Stimulated activated CD4-positive, alpha-beta T cell treated with anti-CD3 and anti-CD28 coated beads, Interleukin-12 subunit alpha, Interleukin-12 subunit beta, amount 100 ng/mL, for 48 hours (primary cell): ENCODE measurements at regions not wholly inside any gene's neighbourhood (a gene's known extent, or its start where the extent isn't known, plus 50 kb on each side); places are given as distances from the start of the nearest gene placed in this dataset.

Experiments used
- DNase-seq, 3 donors: peaks; one replicate each; pipeline ENCODE4 v3.0.0-alpha.2; 2020; ENCODE audit warnings: low read depth in 2 of 3, low spot score in 1 of 3

GRCh38 chr11:45062115-45062514 is 84.3 kb upstream of the PRDM11 start:
- DNase-seq, result no peak

DNA sequence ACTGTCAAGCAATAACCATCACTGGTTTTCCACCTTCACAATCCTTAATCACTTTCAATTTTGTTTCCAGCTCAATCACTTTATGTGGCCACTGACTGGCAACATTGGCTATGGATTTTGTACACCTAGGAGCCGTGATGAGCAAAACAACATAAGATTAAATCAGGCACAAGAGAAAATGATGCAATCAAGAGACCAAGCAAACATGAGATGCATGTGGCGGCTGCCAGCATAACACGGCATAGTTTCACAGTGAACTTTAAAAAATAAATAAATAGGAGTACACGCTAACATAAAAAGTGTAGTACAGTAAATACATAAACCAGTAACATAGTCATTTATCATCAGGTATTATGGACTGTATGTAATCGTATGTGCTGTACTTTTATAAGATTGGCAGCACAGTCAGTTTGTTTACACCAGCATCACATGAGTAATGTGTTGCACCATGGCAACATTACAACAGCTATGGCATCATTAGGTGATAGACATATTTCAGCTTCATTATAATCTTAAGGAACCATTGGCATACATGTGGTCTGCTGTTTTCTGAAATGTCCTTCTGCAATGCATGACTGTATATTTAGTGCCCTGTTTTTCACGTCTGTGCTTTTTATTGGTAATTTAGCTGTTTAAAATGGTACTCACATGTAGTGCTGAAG is 83.3 kb upstream of the PRDM11 start:
- DNase-seq, result no peak

DNA sequence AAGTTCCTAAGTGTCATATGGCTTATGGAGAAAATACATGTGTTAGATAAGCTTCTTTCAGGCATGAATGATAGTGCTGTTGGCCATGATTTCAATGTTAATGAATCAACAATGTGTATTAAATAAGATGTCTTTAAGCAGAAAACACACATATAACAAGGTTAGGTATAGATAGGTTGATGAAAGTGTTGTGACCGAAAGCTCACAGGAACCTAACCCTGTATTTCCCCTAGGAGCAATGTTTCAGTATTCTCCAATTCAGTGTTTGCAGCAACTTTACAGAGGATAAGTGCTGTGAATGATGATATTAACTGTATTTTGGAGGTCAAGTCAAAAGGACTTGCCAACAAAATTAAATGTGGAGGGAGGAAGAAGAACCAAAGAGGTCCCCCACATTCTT is 82.8 kb upstream of the PRDM11 start:
- no peak for DNase-seq

DNA sequence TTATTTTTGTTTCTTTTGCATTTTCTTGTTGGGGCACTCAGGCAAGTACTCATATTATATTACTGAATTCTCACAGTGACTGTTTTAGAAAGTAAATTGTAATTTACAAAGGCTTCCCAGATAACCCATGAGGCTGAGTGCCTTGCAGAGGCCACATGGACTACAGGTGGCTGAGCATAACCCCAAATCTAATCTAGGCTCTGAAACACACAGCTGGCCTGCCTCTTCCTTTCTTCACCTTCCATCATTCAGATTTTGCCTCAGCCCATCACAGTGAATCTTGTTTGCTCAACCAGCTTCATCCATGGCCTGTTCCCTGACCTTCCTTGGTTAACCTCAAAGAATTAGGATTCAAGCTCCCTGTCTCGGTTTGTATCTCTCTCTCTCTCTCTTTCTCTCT is 78.5 kb upstream of the PRDM11 start:
- DNase-seq, result no peak

DNA sequence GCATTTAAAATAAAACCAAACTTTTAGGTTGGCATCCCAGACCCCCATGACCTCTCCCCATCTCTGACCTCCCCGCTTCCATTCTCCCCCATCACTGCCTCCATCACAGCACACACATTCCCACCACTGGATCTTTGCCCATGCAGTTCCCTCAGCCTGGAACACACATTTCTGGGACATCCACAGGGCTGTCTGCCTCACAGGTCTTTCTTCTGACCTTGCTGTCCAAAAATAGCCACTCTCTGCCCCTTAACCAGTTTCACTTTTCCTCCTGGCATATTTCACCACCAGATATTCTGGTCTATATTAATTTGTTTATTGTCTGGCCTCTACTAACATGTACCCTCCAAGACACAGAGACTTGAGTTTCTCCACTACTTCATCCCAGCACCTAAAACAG is 75.2 kb upstream of the PRDM11 start:
- no peak for DNase-seq

GRCh38 chr11:45073685-45074141 is 72.7 kb upstream of the PRDM11 start:
- DNase-seq, result no peak

GRCh38 chr11:45075519-45075918 is 70.9 kb upstream of the PRDM11 start:
- DNase-seq, result no peak

DNA sequence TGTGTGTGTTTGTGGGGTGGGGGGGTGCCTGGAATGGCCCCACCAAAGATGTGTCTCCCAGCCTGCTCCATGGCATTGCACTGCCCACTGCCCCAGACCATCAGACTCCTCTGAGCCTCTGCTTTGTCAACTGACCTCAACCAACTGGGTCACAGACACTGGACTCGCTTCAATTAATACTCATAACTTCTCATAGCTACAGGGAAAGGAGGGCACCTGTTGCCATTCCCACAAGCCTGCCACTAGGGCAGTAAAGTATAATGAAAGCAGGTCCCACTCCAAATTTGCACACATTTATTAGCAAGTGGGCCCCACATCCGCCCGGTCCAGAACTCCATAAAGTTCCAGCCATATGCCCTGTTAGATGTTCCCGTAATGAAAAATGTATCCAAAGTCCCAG is 70.5 kb upstream of the PRDM11 start:
- no peak for DNase-seq

- DNase-seq, result no peak
Measured at GRCh38 chr11:45076761-45077160, 69.7 kb upstream of the PRDM11 start.

DNA sequence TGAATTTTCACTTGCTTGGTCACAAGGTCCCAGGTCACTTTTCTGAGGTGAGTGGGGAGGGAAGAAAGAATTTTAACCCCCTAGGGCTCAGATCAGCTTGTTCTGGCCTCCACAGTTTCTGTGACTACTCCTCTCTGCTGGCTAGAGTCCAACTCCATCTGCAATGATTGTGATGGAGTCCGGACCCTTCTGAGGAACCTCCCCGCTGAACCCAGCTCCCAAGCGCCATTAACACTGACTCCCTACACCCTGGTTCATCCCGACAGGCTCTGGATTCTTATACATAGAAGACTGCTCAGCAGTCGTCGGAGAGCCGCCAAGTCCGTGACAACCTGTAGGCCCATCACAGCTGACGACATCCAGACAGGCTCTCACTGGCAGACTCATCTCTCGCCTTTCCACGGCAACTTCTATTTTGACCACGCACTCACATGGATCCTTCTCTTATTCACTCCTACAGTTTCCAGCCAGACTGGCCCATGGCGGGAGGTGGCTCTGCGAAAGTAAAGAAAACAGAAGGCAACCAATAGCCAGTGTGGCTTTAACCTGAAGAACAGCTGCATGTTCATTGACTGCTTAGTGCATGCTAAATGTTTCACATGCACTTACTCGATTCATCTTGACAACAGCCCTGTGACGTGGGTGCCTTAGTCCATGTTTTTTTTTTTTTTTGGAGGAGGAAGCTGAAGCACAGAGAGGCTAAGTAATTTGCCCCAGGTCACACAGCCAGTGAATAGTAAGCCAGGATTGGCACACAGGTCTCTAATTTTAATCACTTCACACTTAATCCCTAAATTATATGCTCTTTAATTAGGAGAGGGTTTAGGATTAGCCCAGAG is 68.0 kb upstream of the PRDM11 start:
- no peak for DNase-seq

DNA sequence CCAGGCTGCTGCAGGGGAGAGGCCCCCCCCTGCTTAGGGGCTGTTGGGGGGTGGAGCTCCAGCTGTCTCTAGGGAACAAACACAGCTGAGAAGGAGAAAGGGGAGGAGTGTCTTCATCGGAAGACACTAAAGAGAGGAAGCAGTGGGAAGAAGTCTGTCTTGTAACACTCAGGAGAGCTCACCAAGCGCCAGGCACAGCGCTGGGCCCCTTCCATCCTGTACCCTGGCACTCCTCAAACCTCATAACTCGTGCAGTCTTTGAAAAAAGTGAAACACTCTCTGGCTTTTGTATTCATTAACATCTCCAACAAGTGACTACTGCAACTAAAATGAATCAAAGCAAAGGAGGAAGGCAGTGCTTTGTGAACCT is 67.4 kb upstream of the PRDM11 start:
- DNase-seq, result no peak

DNA sequence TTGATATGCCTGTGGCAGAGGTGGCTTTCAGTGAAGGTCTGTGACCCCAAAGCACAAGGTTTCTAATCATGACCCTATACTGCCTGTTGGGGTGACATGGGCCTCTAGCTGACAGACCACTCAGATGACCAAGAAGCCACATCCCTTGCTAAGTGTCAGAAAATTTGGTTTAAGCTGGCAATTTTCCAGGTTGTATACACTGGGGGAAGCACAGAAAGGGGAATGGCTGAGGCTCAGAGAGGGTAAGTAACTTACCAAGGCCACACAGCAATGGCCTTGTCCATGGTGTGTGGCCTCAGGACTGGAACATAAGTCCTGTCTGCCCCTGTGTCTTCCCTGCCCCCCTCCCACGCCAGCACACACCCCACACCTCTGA is 66.9 kb upstream of the PRDM11 start:
- DNase-seq, result no peak

- peak in 1 of 3 donors; percentile 27 for DNase-seq
Measured at GRCh38 chr11:45079943-45080719, 66.3 kb upstream of the PRDM11 start.

- no peak for DNase-seq
Measured at GRCh38 chr11:45082744-45083543, 63.5 kb upstream of the PRDM11 start.

DNA sequence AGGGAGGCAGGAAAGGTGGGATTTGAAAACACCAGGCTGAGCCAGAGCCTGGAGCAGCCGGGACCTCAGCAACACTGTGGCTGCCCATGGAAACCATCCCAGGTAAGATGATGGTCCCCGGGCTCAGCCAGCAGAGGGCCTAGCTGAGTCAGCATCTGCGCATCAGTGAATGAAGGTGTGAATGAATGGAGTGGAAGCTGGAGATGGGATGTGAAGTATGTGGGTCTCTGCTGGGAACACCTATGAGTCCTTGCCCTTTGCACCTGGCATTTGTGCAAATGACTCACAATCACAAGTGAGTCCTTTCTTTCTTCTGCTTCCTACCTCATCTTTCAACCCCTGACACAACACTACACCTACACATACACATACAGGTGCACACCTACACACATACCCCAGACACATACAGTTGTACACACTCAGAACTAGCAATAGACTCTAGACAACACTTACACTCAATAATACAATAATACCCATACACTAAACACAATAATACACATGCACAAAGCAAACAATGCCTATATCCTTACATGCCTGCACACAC is 62.8 kb upstream of the PRDM11 start:
- no peak for DNase-seq

GRCh38 chr11:45085646-45086501 is 60.6 kb upstream of the PRDM11 start:
- no peak for DNase-seq

DNA sequence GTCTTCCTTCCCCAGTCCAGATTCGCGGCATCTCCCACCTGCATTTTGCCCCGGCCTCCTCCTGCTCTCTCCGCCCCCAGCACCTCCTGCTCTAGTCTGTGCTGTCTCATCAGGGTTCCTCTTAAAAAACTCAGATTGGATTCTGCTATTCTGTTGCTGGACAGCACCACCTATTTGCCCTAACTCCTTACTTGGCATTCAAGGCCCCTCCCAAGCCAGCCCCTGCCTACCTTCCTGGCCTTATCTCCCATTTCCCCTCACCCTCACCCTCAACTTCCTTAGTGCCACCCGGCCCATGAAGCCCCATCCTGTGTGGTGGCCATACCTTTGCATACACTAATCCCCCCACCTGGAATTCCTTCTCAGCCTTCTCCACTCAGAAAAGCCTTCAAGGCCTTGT is 59.9 kb upstream of the PRDM11 start:
- DNase-seq, result no peak

DNA sequence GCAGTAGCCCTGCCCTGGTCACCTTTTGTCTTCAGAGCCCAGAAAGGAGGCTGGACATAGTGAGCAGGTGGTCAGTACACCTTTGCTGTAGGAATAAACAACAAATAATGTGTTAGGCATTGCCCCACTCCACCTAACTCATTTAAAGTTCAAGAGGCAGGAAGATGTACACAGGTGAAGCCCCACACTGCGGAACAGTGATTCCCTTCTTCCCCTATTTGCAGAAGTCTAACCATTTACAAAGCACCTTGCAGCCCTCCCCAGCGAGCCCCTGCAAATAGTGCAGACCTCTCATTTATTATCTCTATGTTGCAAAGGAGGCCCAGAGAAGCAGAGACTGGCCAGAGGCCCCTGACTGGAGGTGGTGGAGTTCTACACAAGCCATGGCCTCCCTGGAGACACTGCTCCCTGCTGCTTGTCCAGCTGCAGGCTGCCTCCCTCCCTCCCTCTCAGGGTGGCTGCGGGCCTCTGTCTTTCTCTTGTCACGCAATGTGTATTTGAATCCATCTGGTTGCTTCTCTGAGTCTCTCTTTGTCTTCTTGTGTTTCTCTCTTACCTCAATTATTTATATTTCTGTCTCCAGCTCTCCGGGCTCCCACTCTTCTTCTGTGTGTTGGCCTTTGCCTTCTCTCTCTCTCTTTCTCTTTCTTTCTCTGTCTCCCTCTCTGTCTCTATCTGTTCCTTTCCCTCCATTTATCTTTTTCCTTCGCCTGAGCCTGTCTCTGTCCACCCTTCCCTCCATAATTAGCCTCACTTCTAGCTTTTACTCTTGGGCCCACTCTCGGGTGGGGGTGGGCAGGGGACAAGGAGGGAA is 59.1 kb upstream of the PRDM11 start:
- no peak for DNase-seq

DNA sequence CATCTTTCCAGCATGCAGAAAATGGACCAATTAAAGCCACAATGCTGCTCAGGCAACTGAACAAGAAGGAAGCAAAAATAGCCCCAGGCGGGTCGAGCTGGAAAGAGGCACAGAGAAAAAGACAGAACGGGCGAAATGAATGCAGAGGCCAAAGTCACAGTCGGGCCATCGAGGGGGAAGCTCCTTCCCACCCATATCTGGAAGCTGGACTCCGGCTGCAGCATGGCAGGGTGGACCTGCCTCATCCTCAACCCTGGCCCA is 58.6 kb upstream of the PRDM11 start:
- DNase-seq, result no peak
